NCI-H510A treated with DMSO at 0.1 percent for 48 hours (cell line): ENCODE measurements at regions not wholly inside any gene's neighbourhood (a gene's known extent, or its start where the extent isn't known, plus 50 kb on each side); places are given as distances from the start of the nearest gene placed in this dataset.
A peak's percentile ranks its signal among the peaks of the same experiment; 100 is the strongest.
"Not testable (repeated sequence)": the region's sequence is repeated elsewhere in the genome, so short reads cannot be mapped to it uniquely, and the experiment has no call there.

Experiments used
- DNase-seq: peaks from one replicate; lab custom pipeline; 2025; lab: John Stamatoyannopoulos, UW

GRCh38 chr7:13578294-13578693 lies 411.2 kb downstream of the ETV1 start:
- no peak for DNase-seq

DNA sequence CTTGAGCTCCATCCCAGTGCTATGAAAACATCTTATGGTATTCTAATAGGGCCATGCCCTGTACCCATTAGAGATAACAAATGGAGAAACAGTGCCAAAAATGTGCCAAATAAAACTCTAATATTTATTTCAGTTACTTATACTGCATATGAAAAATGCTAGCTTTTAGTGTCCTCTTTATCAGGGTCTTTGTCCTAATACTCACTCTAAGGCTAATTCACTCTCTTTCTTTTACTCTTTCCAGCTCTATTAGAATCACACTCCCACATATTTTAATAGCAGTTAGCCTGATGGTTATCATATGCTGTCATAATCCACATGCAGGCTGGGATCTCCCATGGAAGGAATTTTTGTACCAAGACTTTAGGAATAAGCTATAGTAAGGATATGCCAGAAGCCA lies 408.4 kb downstream of the ETV1 start:
- DNase-seq = no peak

GRCh38 chr7:13593854-13594253 lies 395.6 kb downstream of the ETV1 start:
- no peak for DNase-seq

- no peak for DNase-seq
Measured at GRCh38 chr7:13602036-13602435, 387.4 kb downstream of the ETV1 start.

DNA sequence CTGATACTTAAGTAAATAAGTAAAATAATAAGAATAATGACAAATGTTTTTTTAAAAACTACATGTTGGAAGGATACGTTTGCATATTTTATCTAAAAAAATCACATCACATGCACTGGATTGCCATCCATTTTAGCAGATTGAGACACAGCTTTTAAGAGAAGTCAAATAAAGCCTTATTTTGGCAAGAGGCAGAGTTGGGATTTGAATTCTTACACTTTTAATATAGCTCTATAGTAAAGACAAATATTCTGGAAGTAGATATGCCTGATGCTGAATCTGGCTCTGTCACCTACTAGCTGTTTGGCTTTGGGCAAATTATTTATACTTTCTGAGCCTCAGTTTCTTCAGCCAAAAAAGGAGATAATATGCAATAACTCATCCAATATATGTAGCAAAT lies 386.4 kb downstream of the ETV1 start:
- no peak for DNase-seq

DNA sequence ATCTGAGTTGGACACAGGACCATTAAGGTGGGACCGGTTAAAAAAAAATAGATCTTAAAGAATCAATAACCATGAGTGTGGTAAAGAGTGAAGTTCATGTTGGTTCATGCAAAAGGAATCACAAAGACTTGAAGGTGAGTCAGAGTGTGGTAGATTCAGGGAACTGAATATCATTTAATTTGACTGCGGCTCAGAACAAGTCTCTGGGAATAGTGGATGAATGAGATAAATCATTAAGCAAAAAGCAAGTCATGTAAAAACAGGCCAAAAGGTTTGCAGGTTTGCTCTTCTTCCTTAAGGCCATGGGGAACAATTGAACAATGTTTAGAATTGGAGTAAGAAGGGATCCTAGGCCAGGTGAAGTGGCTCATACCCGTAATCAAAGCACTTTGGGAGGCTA lies 385.8 kb downstream of the ETV1 start:
- no peak for DNase-seq

DNA sequence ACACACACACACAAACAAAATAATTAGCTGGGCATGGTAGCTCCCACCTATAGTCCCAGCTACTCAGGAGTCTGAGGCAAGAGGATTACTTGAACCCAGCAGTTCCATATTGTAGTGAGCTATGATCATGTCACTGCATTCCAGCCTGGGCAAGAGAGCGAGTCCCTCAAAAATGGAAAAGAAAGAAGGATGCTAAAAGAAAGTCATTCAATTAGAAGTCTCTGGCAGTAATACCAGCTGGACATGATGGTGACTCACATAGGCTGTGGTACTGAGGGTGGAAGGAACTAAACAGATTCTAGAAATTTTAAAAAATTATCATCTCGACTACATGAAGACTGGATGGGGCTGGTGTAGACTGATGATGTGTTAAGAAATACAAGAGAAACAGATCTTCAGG lies 385.3 kb downstream of the ETV1 start:
- DNase-seq = no peak

GRCh38 chr7:13610372-13610771 lies 379.1 kb downstream of the ETV1 start:
- no peak for DNase-seq

- no peak for DNase-seq
Measured at GRCh38 chr7:13615679-13616078, 373.8 kb downstream of the ETV1 start.

- no peak for DNase-seq
Measured at GRCh38 chr7:13627455-13627854, 362.0 kb downstream of the ETV1 start.

- DNase-seq = no peak
Measured at GRCh38 chr7:13628239-13629001, 361.0 kb downstream of the ETV1 start.

DNA sequence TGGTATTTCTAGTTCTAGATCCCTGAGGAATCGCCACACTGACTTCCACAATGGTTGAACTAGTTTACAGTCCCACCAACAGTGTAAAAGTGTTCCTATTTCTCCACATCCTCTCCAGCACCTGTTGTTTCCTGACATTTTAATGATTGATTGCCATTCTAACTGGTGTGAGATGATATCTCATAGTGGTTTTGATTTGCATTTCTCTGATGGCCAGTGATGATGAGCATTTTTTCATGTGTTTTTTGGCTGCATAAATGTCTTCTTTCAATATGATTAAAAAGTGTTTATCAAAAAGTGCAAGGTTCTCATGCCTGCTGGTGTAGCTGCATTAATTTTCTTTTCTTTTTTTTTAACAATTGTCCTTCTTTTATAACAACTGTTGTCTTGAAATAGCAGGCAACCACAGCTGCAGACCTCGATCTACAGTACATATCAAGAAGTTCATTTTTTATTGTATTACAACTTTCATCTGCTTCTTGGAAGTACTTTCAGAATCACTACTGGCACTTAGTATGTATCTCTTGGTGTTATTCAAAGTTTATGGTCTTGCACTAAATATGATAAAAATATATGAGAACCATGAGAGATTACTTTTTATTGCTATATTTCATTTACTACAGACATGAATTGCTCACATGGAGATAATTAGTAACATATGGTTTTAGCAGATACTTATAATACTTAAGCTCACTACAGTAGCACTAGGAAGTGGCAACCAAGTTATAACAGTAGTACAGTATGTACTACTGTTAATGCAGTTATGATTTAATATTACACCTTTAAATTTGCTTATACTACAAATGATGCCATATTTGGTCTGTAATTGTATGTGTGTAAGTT lies 358.0 kb downstream of the ETV1 start:
- not testable (repeated sequence) for DNase-seq

DNA sequence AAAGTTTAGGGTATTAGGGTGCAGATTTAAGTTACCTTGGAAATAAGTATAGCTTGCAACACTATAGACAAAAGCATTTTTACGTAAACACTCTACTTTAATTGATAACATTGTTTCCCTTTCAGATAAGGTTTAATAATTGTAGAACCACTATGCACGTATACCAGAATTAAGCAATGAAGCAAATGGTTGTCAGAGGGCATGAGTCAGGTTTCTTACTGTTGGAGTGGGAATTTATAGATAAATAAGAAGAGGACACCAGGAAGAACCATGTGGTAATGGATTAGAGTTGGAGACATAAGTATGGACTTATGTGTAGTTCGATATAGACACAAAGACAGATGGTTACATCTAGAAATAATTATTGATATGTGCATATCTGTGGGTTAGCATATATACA lies 355.6 kb downstream of the ETV1 start:
- DNase-seq = no peak

DNA sequence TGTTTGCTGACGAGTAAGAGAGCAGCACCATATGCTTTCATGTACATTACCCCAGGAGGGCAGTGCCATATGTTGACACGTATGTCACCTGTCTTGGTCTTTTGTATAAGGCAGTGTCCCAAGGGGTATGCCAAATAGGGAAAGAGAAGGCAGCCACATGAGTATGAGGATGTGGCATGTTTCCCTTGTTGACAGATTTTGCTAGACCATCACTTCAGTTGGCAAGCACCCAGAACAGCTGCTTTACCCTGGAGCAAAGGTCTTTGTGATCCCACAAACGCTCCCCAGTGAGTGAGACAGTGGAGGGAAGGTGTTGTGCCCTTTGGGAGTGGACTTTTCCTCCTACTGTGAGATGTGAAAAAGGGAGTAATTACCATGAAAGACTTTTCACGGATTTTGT lies 350.1 kb downstream of the ETV1 start:
- peak; percentile 66 for DNase-seq

- DNase-seq = peak; percentile 6
Measured at GRCh38 chr7:13641714-13642113, 347.8 kb downstream of the ETV1 start.

DNA sequence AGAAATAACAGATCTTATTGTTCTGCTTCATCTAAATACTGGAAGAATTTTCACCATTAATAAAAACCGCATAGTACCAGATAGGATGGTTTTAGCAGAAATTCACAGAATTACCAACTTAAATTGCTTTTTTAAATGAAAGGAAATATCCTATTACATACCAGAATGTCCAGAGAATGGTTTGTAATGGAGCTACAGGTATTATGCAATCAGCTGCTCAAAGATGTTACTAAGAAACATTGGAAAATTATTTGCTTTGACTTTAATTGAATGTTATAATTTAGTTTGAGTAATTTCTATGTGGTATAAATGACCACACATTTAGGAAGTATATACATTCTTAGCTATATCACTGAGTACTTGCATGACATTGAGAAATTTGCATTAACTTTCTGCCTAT lies 338.3 kb downstream of the ETV1 start:
- DNase-seq = no peak

GRCh38 chr7:13656330-13656729 lies 333.1 kb downstream of the ETV1 start:
- no peak for DNase-seq

DNA sequence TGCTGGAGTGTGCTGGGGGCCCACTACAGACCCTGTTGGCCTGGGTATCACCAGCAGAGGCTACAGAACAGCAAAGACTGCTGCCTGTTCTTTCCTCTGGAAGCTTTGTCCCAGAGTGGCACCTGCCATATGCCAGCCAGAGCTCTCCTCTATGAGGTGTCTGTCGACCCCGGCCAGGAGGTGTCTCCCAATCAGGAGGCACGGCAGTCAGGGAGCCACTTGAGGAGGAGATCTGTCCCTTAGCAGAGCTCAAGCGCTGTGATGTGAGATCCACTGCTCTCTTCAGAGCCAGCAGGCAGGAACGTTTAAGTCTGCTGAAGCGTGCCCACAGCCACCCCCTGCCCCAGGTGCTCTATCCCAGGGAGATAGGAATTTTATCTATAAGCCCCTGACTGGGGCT lies 316.2 kb downstream of the ETV1 start:
- DNase-seq = no peak

- no peak for DNase-seq
Measured at GRCh38 chr7:13682626-13683025, 306.8 kb downstream of the ETV1 start.

GRCh38 chr7:13687500-13687899 lies 302.0 kb downstream of the ETV1 start:
- DNase-seq = peak; percentile 21

- DNase-seq = no peak
Measured at GRCh38 chr7:13692548-13692947, 296.9 kb downstream of the ETV1 start.

GRCh38 chr7:13702251-13702650 lies 287.2 kb downstream of the ETV1 start:
- DNase-seq = no peak

- DNase-seq = no peak
Measured at GRCh38 chr7:13708670-13709069, 280.8 kb downstream of the ETV1 start.
